ENCODE measurements at regions not wholly inside any gene's neighbourhood (a gene's known extent, or its start where the extent isn't known, plus 50 kb on each side); places are given as distances from the start of the nearest gene placed in this dataset.

- Histone ChIP-seq H3K27ac (no peak overlapping the region), H3K9me3 (no peaks in the 10 kb centered on the region), H3K4me1 (peaks cover 0 to 26% (median 12%) of the 10 kb centered on the region in 4 donors), H3K4me3 (no peak overlapping the region), H3K27me3 (no peaks in the 10 kb centered on the region), H3K36me3 (no peaks in the 10 kb centered on the region)
- TF ChIP-seq CTCF (IDR thresholded peaks at IDR 0.05), result no peak
- intact Hi-C loops (cut with DNase I; ENCODE audit: low total_unique reads), result no loop called here
- no peak for DNase-seq
Observed at GRCh38 chr20:23207826-23208540, 121.9 kb upstream of the CD93 start.

GRCh38 chr20:23206995-23207394 is 120.9 kb upstream of the CD93 start:
- Histone ChIP-seq H3K27me3 (no peaks in the 10 kb centered on the region), H3K4me1 (peaks cover 0 to 30% (median 12%) of the 10 kb centered on the region in 4 donors), H3K9me3 (no peaks in the 10 kb centered on the region), H3K4me3 (no peak overlapping the region), H3K36me3 (no peaks in the 10 kb centered on the region), H3K27ac (no peak overlapping the region)
- TF ChIP-seq CTCF (IDR thresholded peaks at IDR 0.05), result no peak
- DNase-seq, result no peak
- intact Hi-C loops (cut with DNase I; ENCODE audit: low total_unique reads), result no loop called here

GRCh38 chr20:23206061-23206460 is 119.9 kb upstream of the CD93 start:
- H3K4me1 ChIP-seq, result peaks cover 0 to 30% (median 12%) of the 10 kb centered on the region in 4 donors
- H3K4me3 ChIP-seq, result no peak overlapping the region
- no peak for DNase-seq
- H3K27me3 ChIP-seq, result no peaks in the 10 kb centered on the region
- no peaks in the 10 kb centered on the region for H3K9me3 ChIP-seq
- intact Hi-C loops (cut with DNase I; ENCODE audit: low total_unique reads), result no loop called here
- no peak for TF ChIP-seq CTCF (IDR thresholded peaks at IDR 0.05)
- H3K27ac ChIP-seq, result peak overlapping the region; percentile 53 to 70
- no peaks in the 10 kb centered on the region for H3K36me3 ChIP-seq

- no peaks in the 10 kb centered on the region for H3K9me3 ChIP-seq
- H3K27ac ChIP-seq, result peak overlapping the region; percentile 53 to 70
- no peak for TF ChIP-seq CTCF (IDR thresholded peaks at IDR 0.05)
- DNase-seq, result peak; percentile 77 to 87
- no peaks in the 10 kb centered on the region for H3K36me3 ChIP-seq
- intact Hi-C loops (cut with DNase I; ENCODE audit: low total_unique reads), result no loop called here
- H3K4me3 ChIP-seq, result no peak overlapping the region
- H3K4me1 ChIP-seq, result peaks cover 0 to 30% (median 12%) of the 10 kb centered on the region in 4 donors
- no peaks in the 10 kb centered on the region for H3K27me3 ChIP-seq
Observed at GRCh38 chr20:23205611-23206041, 119.5 kb upstream of the CD93 start.

- Histone ChIP-seq H3K27ac (peak overlapping the region; percentile 53 to 70), H3K4me1 (peaks cover 0 to 30% (median 12%) of the 10 kb centered on the region in 4 donors), H3K27me3 (no peaks in the 10 kb centered on the region), H3K9me3 (no peaks in the 10 kb centered on the region), H3K36me3 (no peaks in the 10 kb centered on the region), H3K4me3 (no peak overlapping the region)
- intact Hi-C loops (cut with DNase I; ENCODE audit: low total_unique reads), result no loop called here
- no peak for TF ChIP-seq CTCF (IDR thresholded peaks at IDR 0.05)
- DNase-seq, result no peak
Observed at GRCh38 chr20:23205211-23205610, 119.1 kb upstream of the CD93 start.

Measured in tibial artery (tissue), 4 donors.